GM18909 (cell line): ENCODE measurements at regions not wholly inside any gene's neighbourhood (a gene's known extent, or its start where the extent isn't known, plus 50 kb on each side); places are given as distances from the start of the nearest gene placed in this dataset.
A peak's percentile ranks its signal among the peaks of the same experiment; 100 is the strongest.

Experiments
- ATAC-seq: cut with Tn5 transposase; IDR thresholded peaks from one replicate; pipeline ENCODE4 v1.9.1; 2021; ENCODE audit warnings: mild to moderate bottlenecking; ENCODE audit not compliant: unreplicated experiment, poor library complexity

GRCh38 chr7:11290863-11291262 is 317.2 kb downstream of the PHF14 start:
- no peak for ATAC-seq

GRCh38 chr7:11294218-11294617 is 320.5 kb downstream of the PHF14 start:
- no peak for ATAC-seq

- no peak for ATAC-seq
Observed at GRCh38 chr7:11294965-11295364, 321.3 kb downstream of the PHF14 start.

- ATAC-seq = no peak
Observed at GRCh38 chr7:11297126-11297625, 323.5 kb downstream of the PHF14 start.

- no peak for ATAC-seq
Observed at GRCh38 chr7:11297764-11298163, 324.1 kb downstream of the PHF14 start.

- no peak for ATAC-seq
Observed at GRCh38 chr7:11298220-11298619, 324.5 kb downstream of the PHF14 start.

- ATAC-seq = no peak
Observed at GRCh38 chr7:11300241-11300640, 326.6 kb downstream of the PHF14 start.

GRCh38 chr7:11302121-11302520 is 328.4 kb downstream of the PHF14 start:
- no peak for ATAC-seq

GRCh38 chr7:11313801-11314200 is 340.1 kb downstream of the PHF14 start:
- ATAC-seq = no peak

- peak; percentile 62 for ATAC-seq
Observed at GRCh38 chr7:11315666-11316258, 342.1 kb downstream of the PHF14 start.

GRCh38 chr7:11317766-11318165 is 344.1 kb downstream of the PHF14 start:
- ATAC-seq = peak; percentile 57

GRCh38 chr7:11319491-11320274 is 346.0 kb downstream of the PHF14 start:
- ATAC-seq = no peak
